ENCODE measurements at regions not wholly inside any gene's neighbourhood (a gene's known extent, or its start where the extent isn't known, plus 50 kb on each side); places are given as distances from the start of the nearest gene placed in this dataset.

GRCh38 chr2:150900913-150901312, 360.8 kb downstream of the RBM43 start:
- no peak for DNase-seq (ENCODE audit: low spot score)

GRCh38 chr2:150895968-150896367, 365.7 kb downstream of the RBM43 start:
- no peak for DNase-seq (ENCODE audit: low spot score)

GRCh38 chr2:150889141-150889540, 372.5 kb downstream of the RBM43 start:
- no peak for DNase-seq (ENCODE audit: low spot score)

- DNase-seq (ENCODE audit: low spot score), result no peak
Observed at GRCh38 chr2:150888337-150888736, 373.3 kb downstream of the RBM43 start.

- DNase-seq (ENCODE audit: low spot score), result no peak
Observed at GRCh38 chr2:150887926-150888325, 373.7 kb downstream of the RBM43 start.

- no peak for DNase-seq (ENCODE audit: low spot score)
Observed at GRCh38 chr2:150885774-150886386, 375.8 kb downstream of the RBM43 start.

GRCh38 chr2:150885236-150885635, 376.4 kb downstream of the RBM43 start:
- DNase-seq (ENCODE audit: low spot score), result no peak

- no peak for DNase-seq (ENCODE audit: low spot score)
Observed at GRCh38 chr2:150883613-150883895, 378.1 kb downstream of the RBM43 start.

GRCh38 chr2:150882751-150883612, 378.7 kb downstream of the RBM43 start:
- DNase-seq (ENCODE audit: low spot score), result no peak

- DNase-seq (ENCODE audit: low spot score), result no peak
Observed at GRCh38 chr2:150880986-150881385, 380.7 kb downstream of the RBM43 start.

GRCh38 chr2:150878356-150878755, 383.3 kb downstream of the RBM43 start:
- DNase-seq (ENCODE audit: low spot score), result no peak

GRCh38 chr2:150876251-150876950, 385.3 kb downstream of the RBM43 start:
- DNase-seq (ENCODE audit: low spot score), result no peak

GRCh38 chr2:150873396-150873772, 385.9 kb upstream of the RND3 start:
- no peak for DNase-seq (ENCODE audit: low spot score)

- DNase-seq (ENCODE audit: low spot score), result no peak
Observed at GRCh38 chr2:150872756-150873395, 385.4 kb upstream of the RND3 start.

- no peak for DNase-seq (ENCODE audit: low spot score)
Observed at GRCh38 chr2:150866431-150866830, 379.0 kb upstream of the RND3 start.

- DNase-seq (ENCODE audit: low spot score), result no peak
Observed at GRCh38 chr2:150863691-150864090, 376.2 kb upstream of the RND3 start.

GRCh38 chr2:150860301-150860700, 372.8 kb upstream of the RND3 start:
- DNase-seq (ENCODE audit: low spot score), result no peak

GRCh38 chr2:150859877-150860276, 372.4 kb upstream of the RND3 start:
- no peak for DNase-seq (ENCODE audit: low spot score)

GRCh38 chr2:150859162-150859561, 371.7 kb upstream of the RND3 start:
- DNase-seq (ENCODE audit: low spot score), result no peak

- DNase-seq (ENCODE audit: low spot score), result no peak
Observed at GRCh38 chr2:150858382-150858781, 370.9 kb upstream of the RND3 start.

GRCh38 chr2:150856596-150857281, 369.3 kb upstream of the RND3 start:
- no peak for DNase-seq (ENCODE audit: low spot score)

- no peak for DNase-seq (ENCODE audit: low spot score)
Observed at GRCh38 chr2:150853263-150853662, 365.8 kb upstream of the RND3 start.

Measured in putamen (tissue), 1 donor.